NCI-H524 (cell line): ENCODE measurements at regions not wholly inside any gene's neighbourhood (a gene's known extent, or its start where the extent isn't known, plus 50 kb on each side); places are given as distances from the start of the nearest gene placed in this dataset.
A peak's percentile ranks its signal among the peaks of the same experiment; 100 is the strongest.
"Not testable (repeated sequence)": the region's sequence is repeated elsewhere in the genome, so short reads cannot be mapped to it uniquely, and the experiment has no call there.

Experiments
- DNase-seq, 2 experiments: peaks; one replicate each; lab custom pipeline; 2025; lab: John Stamatoyannopoulos, UW

GRCh38 chr15:26081758-26082220, 218.7 kb upstream of the ATP10A start:
- peak in 1 of 2 experiments; percentile 48 for DNase-seq

DNA sequence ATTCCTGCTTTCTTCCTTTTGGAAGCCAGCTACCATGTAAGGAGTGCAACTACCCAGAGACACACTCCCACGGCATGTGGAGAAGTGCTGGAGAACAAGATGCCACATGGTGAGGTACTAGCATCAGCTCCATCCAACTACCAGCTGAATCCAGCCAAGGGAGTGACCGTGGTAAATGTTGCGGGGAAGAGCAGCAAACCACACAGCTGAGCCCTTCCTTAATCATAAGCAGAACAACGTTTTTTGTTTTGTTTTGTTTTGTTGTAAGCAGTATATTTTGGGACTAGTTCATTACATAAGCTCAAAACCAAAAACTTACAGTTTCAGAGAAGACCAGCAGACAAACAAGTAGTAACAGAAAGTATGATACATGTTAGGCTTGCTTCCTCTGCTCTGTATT, 212.6 kb upstream of the ATP10A start:
- DNase-seq, result no peak

GRCh38 chr15:26073430-26074333, 210.6 kb upstream of the ATP10A start:
- DNase-seq, result no peak

GRCh38 chr15:26070095-26070532, 207.0 kb upstream of the ATP10A start:
- DNase-seq, result no peak

DNA sequence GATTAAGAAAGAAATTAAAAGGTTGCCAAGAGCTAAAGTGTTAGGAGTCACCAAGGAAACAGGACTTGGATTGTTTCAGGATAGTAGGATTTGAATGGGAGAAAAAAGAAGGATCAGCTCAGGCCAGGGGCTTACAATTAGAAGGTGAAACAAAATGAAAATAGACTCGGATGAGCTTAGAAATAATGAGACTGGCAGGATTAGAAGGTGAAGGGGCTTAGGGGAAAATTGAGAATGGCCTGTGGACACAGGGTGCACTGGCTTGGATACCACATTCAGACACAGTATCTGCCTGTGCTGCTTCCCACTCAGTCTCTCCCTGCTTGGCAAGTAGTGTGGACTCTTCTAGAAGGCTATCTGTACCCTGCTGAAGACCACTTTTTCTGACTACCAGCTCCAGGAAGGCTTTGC, 206.1 kb upstream of the ATP10A start:
- DNase-seq, result no peak

- DNase-seq, result no peak
These were observed 203.8 kb upstream of the ATP10A start for GRCh38 chr15:26066896-26067295.

- DNase-seq, result no peak
These were observed 202.6 kb upstream of the ATP10A start for GRCh38 chr15:26065723-26066122.

DNA sequence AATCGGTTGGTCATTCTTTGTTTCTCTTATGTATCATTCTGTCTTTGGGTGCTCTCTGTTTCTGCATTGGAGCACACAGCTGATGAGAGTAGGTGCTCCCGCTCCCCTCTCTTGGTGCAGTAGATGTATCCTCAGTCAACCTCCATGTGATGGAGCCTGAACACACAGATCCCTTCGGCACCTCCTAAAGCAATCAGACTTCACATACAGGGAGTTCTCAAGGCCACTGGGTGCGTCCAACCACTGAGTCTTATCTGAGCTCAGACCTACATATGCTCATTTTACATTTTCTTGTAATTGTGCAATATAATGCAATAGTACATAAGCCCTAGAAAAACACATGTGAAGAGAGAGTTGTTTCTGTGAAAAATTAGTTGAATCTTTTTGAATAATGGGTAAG, 198.1 kb upstream of the ATP10A start:
- no peak for DNase-seq

- not testable (repeated sequence) for DNase-seq
These were observed 193.6 kb upstream of the ATP10A start for GRCh38 chr15:26056766-26057165.

- DNase-seq, result peak; percentile 97 to 99
These were observed 188.9 kb upstream of the ATP10A start for GRCh38 chr15:26051761-26052675.

- peak; percentile 68 to 91 for DNase-seq
These were observed 187.9 kb upstream of the ATP10A start for GRCh38 chr15:26050984-26051383.

DNA sequence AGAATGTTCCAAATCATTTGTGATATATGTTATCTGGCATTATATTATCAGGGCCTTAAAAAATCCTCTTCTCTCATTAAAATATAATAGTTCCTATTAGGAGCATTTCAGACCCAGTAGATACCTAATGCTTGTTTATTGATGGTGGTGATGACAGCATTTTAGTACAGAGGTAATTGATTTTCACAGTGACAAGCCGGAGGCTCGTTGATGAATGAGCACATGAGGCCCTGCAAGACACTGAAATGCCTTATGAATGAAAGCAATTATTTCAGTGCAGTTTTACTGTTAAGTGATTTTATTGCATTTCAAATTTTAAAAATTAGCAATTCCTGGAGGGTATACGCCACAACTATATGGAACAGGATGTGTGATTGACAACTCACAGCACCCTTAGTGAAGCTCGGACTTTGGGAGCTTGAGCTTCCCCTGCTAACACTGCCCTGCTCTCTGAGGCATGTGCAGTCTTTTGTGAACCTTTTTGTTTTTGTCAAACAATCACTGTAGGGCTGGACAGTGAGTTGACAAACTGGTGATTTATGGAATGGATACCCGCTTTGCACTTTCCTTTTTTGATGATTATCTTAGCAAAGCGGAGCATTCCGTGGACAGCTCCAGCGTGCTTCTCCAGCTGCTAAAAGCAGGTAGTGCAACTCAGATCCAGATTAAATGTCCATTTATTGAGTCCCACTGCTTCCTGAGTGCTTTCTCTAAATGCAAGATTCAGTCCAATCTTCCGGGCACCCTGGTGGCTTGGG, 187.0 kb upstream of the ATP10A start:
- peak in 1 of 2 experiments; percentile 24 for DNase-seq

- DNase-seq, result no peak
These were observed 185.5 kb upstream of the ATP10A start for GRCh38 chr15:26048669-26049068.

DNA sequence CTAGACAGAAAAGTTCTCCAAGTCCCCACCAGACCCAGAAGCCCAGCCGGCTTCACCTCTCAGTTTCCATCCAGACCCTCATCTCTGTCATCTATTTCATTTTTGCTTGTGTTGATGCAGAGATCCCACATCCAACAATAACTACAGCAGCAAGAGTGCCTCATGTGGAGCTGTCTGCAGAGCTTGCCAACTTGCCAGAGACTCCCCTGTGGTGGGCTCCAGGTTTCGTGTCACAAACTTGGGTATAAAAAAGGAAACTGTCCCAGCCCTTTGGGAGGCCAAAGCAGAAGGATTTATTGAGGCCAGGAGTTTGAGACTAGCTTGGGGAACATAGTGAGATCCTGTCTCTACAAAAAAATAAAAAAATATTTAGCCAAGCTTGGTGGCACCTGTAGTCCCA, 182.4 kb upstream of the ATP10A start:
- no peak for DNase-seq

GRCh38 chr15:26043018-26043417, 179.9 kb upstream of the ATP10A start:
- no peak for DNase-seq

DNA sequence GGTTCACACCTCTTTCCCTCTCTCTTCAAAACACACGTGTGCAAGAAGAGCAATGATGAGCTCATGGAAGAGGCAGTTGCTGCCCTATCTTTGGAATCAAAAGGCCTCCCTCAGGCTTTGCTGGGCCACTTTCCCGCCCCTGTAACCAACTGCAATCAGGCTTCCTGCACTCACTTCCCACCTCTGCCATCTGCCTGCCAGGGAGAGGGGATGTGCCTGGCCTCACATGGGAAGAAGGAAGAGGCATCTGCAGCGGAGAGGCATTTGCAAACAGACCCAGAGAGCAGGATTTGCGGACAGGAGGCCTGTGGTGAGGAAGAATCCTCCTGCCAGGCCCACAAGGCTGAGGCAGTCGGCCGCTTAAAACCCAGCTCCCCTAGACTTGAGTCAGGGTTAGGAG, 175.6 kb upstream of the ATP10A start:
- DNase-seq, result peak; percentile 32 to 72

GRCh38 chr15:26037369-26037768, 174.2 kb upstream of the ATP10A start:
- DNase-seq, result peak in 1 of 2 experiments; percentile 42

DNA sequence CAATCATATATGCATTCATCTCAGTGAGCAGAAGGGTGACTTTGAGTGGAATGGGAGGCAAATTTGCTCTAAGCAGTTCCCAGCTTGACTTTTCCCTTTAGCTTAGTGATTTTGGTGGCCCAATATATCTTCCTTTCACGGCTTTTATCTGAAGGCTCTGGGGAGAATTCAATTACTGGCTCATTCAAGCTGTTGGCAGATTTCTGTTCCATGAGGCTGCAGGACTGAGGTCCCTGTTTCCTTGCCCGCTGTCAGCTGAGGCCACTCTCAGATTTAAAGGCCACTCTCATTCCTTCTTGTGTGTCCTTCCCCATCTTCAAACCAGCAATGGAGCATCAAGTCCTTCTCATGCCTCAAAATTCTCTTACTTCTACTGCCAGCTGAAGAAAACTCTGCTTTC, 170.4 kb upstream of the ATP10A start:
- DNase-seq, result no peak

DNA sequence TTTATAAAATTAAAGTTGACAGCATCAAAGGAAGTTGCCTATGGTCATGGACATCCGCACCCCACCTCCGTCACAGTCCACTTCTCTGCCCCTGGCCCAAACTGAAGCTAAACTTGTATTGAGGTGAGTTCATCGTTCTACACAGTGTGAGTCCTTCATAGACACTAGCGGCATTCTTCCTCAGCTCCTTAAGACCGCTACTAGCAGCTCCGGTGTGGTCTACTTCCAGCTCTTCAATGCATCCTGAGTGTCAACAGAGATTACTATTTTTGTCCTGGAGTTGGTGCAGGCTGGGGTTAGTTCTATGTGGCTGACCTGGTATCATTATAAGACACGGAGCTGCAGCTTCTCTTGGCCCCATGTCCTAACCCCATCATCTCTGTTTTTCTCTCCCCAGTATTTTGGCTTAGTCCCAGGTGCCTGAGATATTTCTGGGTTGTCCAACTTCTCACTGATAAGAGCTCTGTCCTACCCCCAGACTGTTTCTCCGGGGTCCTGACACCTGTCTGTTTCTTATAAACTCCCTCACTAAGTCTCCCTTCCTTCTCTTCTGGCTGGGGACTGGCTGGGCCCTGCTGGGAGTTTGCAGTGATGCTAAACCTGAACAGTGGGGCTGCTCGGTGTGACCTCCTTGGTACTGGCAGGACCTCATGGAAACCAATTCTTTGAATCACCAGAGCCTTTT, 169.2 kb upstream of the ATP10A start:
- no peak for DNase-seq

DNA sequence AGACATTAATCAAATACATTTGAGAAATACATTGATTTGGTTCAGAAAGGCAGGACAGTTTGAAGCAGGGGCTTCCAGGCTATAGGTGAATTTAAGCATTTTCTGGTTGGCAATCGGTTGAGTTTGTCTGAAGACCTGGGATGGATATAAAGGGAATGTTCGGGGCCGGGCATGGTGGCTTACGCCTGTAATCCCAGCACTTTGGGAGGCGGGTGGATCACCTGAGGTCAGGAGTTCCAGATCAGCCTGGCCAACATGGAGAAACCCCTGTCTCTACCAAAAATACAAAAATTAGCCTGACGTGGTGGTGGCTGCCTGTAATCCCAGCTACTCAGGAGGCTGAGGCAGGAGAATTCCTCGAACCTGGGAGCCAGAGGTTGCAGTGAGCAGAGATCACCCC, 166.5 kb upstream of the ATP10A start:
- not testable (repeated sequence) for DNase-seq

DNA sequence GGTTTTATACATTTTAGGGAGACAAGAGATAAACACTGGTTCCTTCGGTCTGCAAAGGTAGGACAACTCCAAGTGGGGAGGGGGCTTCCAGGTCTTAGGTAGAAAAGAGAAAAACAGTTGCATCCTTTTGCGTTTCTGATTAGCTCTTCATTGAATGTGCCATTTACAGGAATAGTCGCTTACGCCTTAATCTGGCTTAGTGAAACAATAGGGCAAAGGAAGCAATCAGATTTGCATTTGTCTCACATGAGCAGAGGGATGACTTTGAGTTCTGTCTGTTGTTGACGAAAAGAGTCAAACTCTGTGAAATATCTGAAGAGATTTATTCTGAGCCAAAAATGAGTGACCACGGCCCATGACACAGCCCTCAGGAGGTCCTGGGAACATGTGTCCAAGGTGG, 166.0 kb upstream of the ATP10A start:
- DNase-seq, result no peak
